K562 (cell line): ENCODE measurements at regions not wholly inside any gene's neighbourhood (a gene's known extent, or its start where the extent isn't known, plus 50 kb on each side); places are given as distances from the start of the nearest gene placed in this dataset.

Experiments used
- ATAC-seq: fragments of 200-7000 bp; cut with Tn5 transposase; 3 replicates; pipeline ENCODE4 v1.9.1; 2020; ENCODE audit warnings: moderate library complexity
- BruUV-seq: library from RNA; stranded (reverse); fragments of 400-500 nt; replicated peaks from 2 replicates; lab custom pipeline; 2021; lab: Mats Ljungman, UMichigan
- CTCF ChIA-PET: fragments of 300-600 bp; formaldehyde crosslinking; extraction: SDS; loops from one replicate; lab custom pipeline; 2021; ENCODE audit warnings: low intra/inter-chr PET ratio; lab: Yijun Ruan, JAX
- POLR2A ChIA-PET: fragments of 300-600, 350-650 bp; sonication (Branson Sonifier 250); formaldehyde crosslinking; extraction: SDS; loops from one replicate; lab custom pipeline; 2021; ENCODE audit warnings: antibody characterized with exemption, inconsistent platforms; lab: Yijun Ruan, JAX
- DNase-seq, 4 experiments: peaks; one replicate each; pipeline versions ENCODE4 v3.0.0 to v3.0.0-alpha.2; 2011 to 2018; ENCODE audit warnings: low spot score in 3 of 4, mixed read lengths in 3 of 4; ENCODE audit errors: extremely low read depth in 1 of 4
- FAIRE-seq: peaks from 2 replicates; lab custom pipeline; 2011; peaks lifted over from hg19 to GRCh38; lab: Jason Lieb, UNC
- H2AFZ ChIP-seq: 2 replicates; pipeline ENCODE4 v1.6.0; 2011; ENCODE audit warnings: low read depth, low read length, control low read depth, inconsistent platforms
- H3K27ac ChIP-seq: fragments of 200-600 bp; 3 replicates; pipeline ENCODE4 v1.8.0; 2011; ENCODE audit warnings: low read depth, mild to moderate bottlenecking, control low read depth, inconsistent platforms, low read length, moderate library complexity, mixed read lengths; ENCODE audit errors: extremely low read depth
- H3K27me3 ChIP-seq, 2 experiments: fragments of 300-600 bp in 1 of 2; 2 replicates in 1 of 2; 3 replicates in 1 of 2; pipeline versions ENCODE4 v1.6.0 to v1.8.0; 2011; ENCODE audit warnings: inconsistent platforms in 2 of 2, low read length in 2 of 2, mild to moderate bottlenecking in 1 of 2, mixed read lengths in 1 of 2, moderate library complexity in 1 of 2; ENCODE audit not compliant: control insufficient read depth in 2 of 2, insufficient read depth in 2 of 2
- H3K36me3 ChIP-seq: fragments of 300-600 bp; 3 replicates; pipeline ENCODE4 v1.8.0; 2011; ENCODE audit warnings: mild to moderate bottlenecking, low read length, inconsistent platforms; ENCODE audit not compliant: control insufficient read depth, insufficient read depth
- H3K4me1 ChIP-seq, 2 experiments: fragments of 200-600 bp in 1 of 2; replicated peaks in 1 of 2; 2 replicates in 1 of 2; 3 replicates in 1 of 2; pipeline versions ENCODE4 v1.5.1 to v1.8.0; 2011; ENCODE audit warnings: inconsistent platforms in 2 of 2, low read length in 2 of 2, mild to moderate bottlenecking in 1 of 2, mixed read lengths in 1 of 2, moderate library complexity in 1 of 2; ENCODE audit not compliant: control insufficient read depth in 2 of 2, insufficient read depth in 2 of 2
- H3K4me2 ChIP-seq: 2 replicates; pipeline ENCODE4 v1.6.1; 2011; ENCODE audit warnings: low read length, control low read depth, inconsistent platforms, mixed read lengths; ENCODE audit not compliant: insufficient read depth
- H3K4me3 ChIP-seq: fragments of 200-600 bp; sonication (generic), shearing (Covaris generic); 2 replicates; pipeline ENCODE4 v1.5.1; 2016; ENCODE audit warnings: control low read depth, inconsistent platforms
- H3K79me2 ChIP-seq: fragments of 200-600 bp; 3 replicates; pipeline ENCODE4 v1.8.0; 2011; ENCODE audit warnings: low read length, inconsistent platforms; ENCODE audit not compliant: control insufficient read depth, insufficient read depth
- H3K9ac ChIP-seq, 2 experiments: 2 replicates each; pipeline versions ENCODE4 v1.6.0 to v1.6.1; 2011; ENCODE audit warnings: low read depth in 2 of 2, low read length in 2 of 2, control low read depth in 1 of 2, inconsistent platforms in 1 of 2, mild to moderate bottlenecking in 1 of 2, mixed read lengths in 1 of 2; ENCODE audit not compliant: insufficient read depth in 1 of 2
- H3K9me1 ChIP-seq: one replicate; pipeline ENCODE4 v1.6.0; 2011; ENCODE audit warnings: inconsistent platforms, mild to moderate bottlenecking, low read length, moderate library complexity; ENCODE audit not compliant: control insufficient read depth, insufficient read depth
- H3K9me3 ChIP-seq: replicated peaks from 2 replicates; pipeline ENCODE4 v1.5.1; 2011; ENCODE audit warnings: low read depth, low read length, inconsistent platforms; ENCODE audit not compliant: control insufficient read depth, insufficient read depth
- H4K20me1 ChIP-seq: replicated peaks from 2 replicates; pipeline ENCODE4 v1.6.1; 2011; ENCODE audit warnings: low read length, inconsistent platforms, mixed read lengths; ENCODE audit not compliant: control insufficient read depth, insufficient read depth
- FIP1L1 ChIP-seq: fragments of 200-400 bp; formaldehyde crosslinking; IDR thresholded peaks from 2 replicates; pipeline ENCODE4 v1.6.1; 2018; ENCODE audit warnings: mild to moderate bottlenecking, low read depth, low read length; ENCODE audit not compliant: poor library complexity, severe bottlenecking
- NCOA1 ChIP-seq: fragments of 450-650 bp; IDR thresholded peaks from 2 replicates; pipeline ENCODE4 v1.6.1; 2016; ENCODE audit warnings: low read depth
- NELFE ChIP-seq: IDR thresholded peaks from 2 replicates; pipeline ENCODE4 v1.6.1; 2011; ENCODE audit warnings: mild to moderate bottlenecking; ENCODE audit not compliant: insufficient read depth, insufficient read length
- NFE2 ChIP-seq: IDR thresholded peaks from 2 replicates; pipeline ENCODE4 v1.6.1; 2014; ENCODE audit warnings: antibody characterized with exemption, low read depth
- PTTG1 ChIP-seq: fragments of 450-650 bp; IDR thresholded peaks from 2 replicates; pipeline ENCODE4 v1.6.1; 2016; ENCODE audit warnings: low read depth, mild to moderate bottlenecking, missing genetic modification characterization, missing compliant biosample characterization
- TRIM24 ChIP-seq, 2 experiments: fragments of 450-650 bp; IDR thresholded peaks; 2 replicates each; pipeline ENCODE4 v1.6.1; 2016
- ZNF41 ChIP-seq: fragments of 250-450 bp; sonication (Bioruptor Pico); conservative IDR thresholded peaks from 2 replicates; pipeline ENCODE4 v1.4.0; 2020; ENCODE audit warnings: mild to moderate bottlenecking
- ZNF57 ChIP-seq: fragments of 450-650 bp; formaldehyde crosslinking; IDR thresholded peaks from 2 replicates; pipeline ENCODE4 v1.4.0; 2020; ENCODE audit warnings: mild to moderate bottlenecking, moderate library complexity
- WGBS: fragments of 100-300 bp; shearing (Covaris generic); methylation state at CpG from one replicate; pipeline ENCODE4 v1.1.6; 2016; ENCODE audit warnings: low coverage, mixed read lengths; ENCODE audit not compliant: insufficient coverage; ENCODE audit errors: missing lambda C conversion rate; 5-methylcytosine and 5-hydroxymethylcytosine counted together
- in situ Hi-C: fragments of 300-500 bp; cut with MboI; formaldehyde crosslinking; loops from 4 replicates; pipeline ENCODE4 v1.15.0; 2018; ENCODE audit warnings: inconsistent platforms, mixed read lengths
- intact Hi-C: fragments of 100-400 bp; cut with micrococcal nuclease; formaldehyde crosslinking; loops from 2 replicates; pipeline ENCODE4 v1.14.2; 2022

GRCh38 chr15:77783636-77784035 is 150.9 kb upstream of the LINGO1 start:
- BruUV-seq: no TSS peak
- Histone ChIP-seq H3K9me3 (no peaks in the 10 kb centered on the region), H3K27ac (no peak overlapping the region), H3K4me3 (no peak overlapping the region), H3K79me2 (no peaks in the 10 kb centered on the region), H3K9ac (no peak overlapping the region)
- 11% methylated on average over 10 of the region's 10 CpGs for WGBS
- no peak for TF ChIP-seq NELFE
- TF ChIP-seq ZNF57 (CRISPR knock-in tag): no peak
- no peak for TF ChIP-seq NFE2
- TF ChIP-seq ZNF41 (CRISPR knock-in tag): no peak
- no peak for TF ChIP-seq FIP1L1
- no peak for TF ChIP-seq NCOA1
- TF ChIP-seq TRIM24 (IDR thresholded peaks at IDR 0.05): no peak
- TF ChIP-seq PTTG1: no peak
- TF ChIP-seq, all 486 proteins: peak for 0
- intact Hi-C loops (loop anchor here (2.0 kb wide), 1 partner anchor 75 kb away; no protein-coding TSS in a partner anchor), in situ Hi-C loops (no loop called here)
- Histone ChIP-seq H3K36me3 (no peaks in the 10 kb centered on the region), H3K9me1 (no peaks in the 10 kb centered on the region), H2AFZ (no peak overlapping the region), H3K4me2 (no peak overlapping the region), H3K4me1 (peaks cover 0 to 16% of the 10 kb centered on the region in 2 experiments; a peak in 2 of 5 replicates), H3K27me3 (peaks cover 1 to 35% of the 10 kb centered on the region in 2 experiments), H4K20me1 (peaks cover 4% of the 10 kb centered on the region; the same call in 1 of the 2 replicates)
- DNase-seq (no peak), ATAC-seq (no peak), FAIRE-seq (no peak)
- ChIA-PET CTCF (interaction anchor here (2.3 kb wide), 1 partner anchor 149 kb away, joined by 8 read pairs; no protein-coding TSS in a partner anchor), POLR2A (interaction anchor here (0.8 kb wide), 1 partner anchor 17 kb away, joined by 3 read pairs; no protein-coding TSS in a partner anchor)
